OCI-LY1 (cell line): ENCODE measurements at regions not wholly inside any gene's neighbourhood (a gene's known extent, or its start where the extent isn't known, plus 50 kb on each side); places are given as distances from the start of the nearest gene placed in this dataset.

Experiments used
- H2AFZ ChIP-seq: fragments of 200-600 bp; sonication (generic), shearing (Covaris generic); 2 replicates; pipeline ENCODE4 v1.6.0; 2014; ENCODE audit warnings: antibody characterized with exemption, mild to moderate bottlenecking, low read length
- H3F3A ChIP-seq: fragments of 200-600 bp; sonication (generic), shearing (Covaris generic); 2 replicates; pipeline ENCODE4 v1.6.0; 2014; ENCODE audit warnings: mild to moderate bottlenecking, antibody characterized with exemption, low read length, moderate library complexity; ENCODE audit not compliant: insufficient read depth
- H3K27ac ChIP-seq: fragments of 200-600 bp; sonication (generic); 2 replicates; pipeline ENCODE4 v1.5.1; 2014; ENCODE audit warnings: low read length, mixed run types, mild to moderate bottlenecking, low read depth; ENCODE audit not compliant: poor library complexity, severe bottlenecking
- H3K27me3 ChIP-seq: fragments of 200-600 bp; sonication (generic); 2 replicates; pipeline ENCODE4 v1.6.0; 2014; ENCODE audit warnings: antibody characterized with exemption, mild to moderate bottlenecking, low read length, moderate library complexity; ENCODE audit not compliant: insufficient read depth
- H3K36me3 ChIP-seq: fragments of 200-600 bp; sonication (generic); 2 replicates; pipeline ENCODE4 v1.6.1; 2014; ENCODE audit warnings: mild to moderate bottlenecking, antibody characterized with exemption, low read length, moderate library complexity, mixed read lengths; ENCODE audit not compliant: insufficient read depth
- H3K4me1 ChIP-seq: fragments of 200-600 bp; sonication (generic); 2 replicates; pipeline ENCODE4 v1.5.1; 2014; ENCODE audit warnings: mild to moderate bottlenecking, low read length, moderate library complexity; ENCODE audit not compliant: insufficient read depth, severe bottlenecking
- H3K4me2 ChIP-seq: fragments of 200-600 bp; sonication (generic), shearing (Covaris generic); 2 replicates; pipeline ENCODE4 v1.6.1; 2014; ENCODE audit warnings: low read length
- H3K4me3 ChIP-seq: fragments of 200-600 bp; sonication (generic); 2 replicates; pipeline ENCODE4 v1.5.1; 2014; ENCODE audit warnings: low read length, low read depth, mild to moderate bottlenecking, mixed read lengths; ENCODE audit not compliant: poor library complexity, severe bottlenecking
- H3K79me2 ChIP-seq: fragments of 200-600 bp; shearing (Covaris generic); 2 replicates; pipeline ENCODE4 v1.6.1; 2016; ENCODE audit warnings: mixed run types, low read length, mixed read lengths; ENCODE audit not compliant: insufficient read depth
- H3K9ac ChIP-seq: fragments of 200-600 bp; sonication (generic), shearing (Covaris generic); 2 replicates; pipeline ENCODE4 v1.6.1; 2014; ENCODE audit warnings: mild to moderate bottlenecking, low read length, mixed read lengths
- H3K9me2 ChIP-seq: fragments of 200-600 bp; sonication (generic), shearing (Covaris generic); 2 replicates; pipeline ENCODE4 v1.6.1; 2014; ENCODE audit warnings: low read depth, mild to moderate bottlenecking, low read length, mixed read lengths
- H3K9me3 ChIP-seq: fragments of 200-600 bp; shearing (Covaris generic); 2 replicates; pipeline ENCODE4 v1.6.1; 2014; ENCODE audit warnings: low read length, mixed read lengths
- H4K20me1 ChIP-seq: fragments of 200-600 bp; sonication (generic), shearing (Covaris generic); 2 replicates; pipeline ENCODE4 v1.6.0; 2016; ENCODE audit warnings: mild to moderate bottlenecking, low read length; ENCODE audit not compliant: insufficient read depth
- CTCF ChIP-seq: fragments of 200-600 bp; sonication (generic), shearing (Covaris generic); IDR thresholded peaks from 2 replicates; pipeline ENCODE4 v1.5.1; 2017; ENCODE audit warnings: mild to moderate bottlenecking, antibody characterized with exemption, low read length, moderate library complexity, mixed read lengths
- EZH2 ChIP-seq: fragments of 200-600 bp; sonication (generic), shearing (Covaris generic); IDR thresholded peaks from 2 replicates; pipeline ENCODE4 v1.8.0; 2017; ENCODE audit warnings: borderline replicate concordance, mixed run types, mild to moderate bottlenecking, antibody characterized with exemption, low read length, moderate library complexity, mixed read lengths

DNA sequence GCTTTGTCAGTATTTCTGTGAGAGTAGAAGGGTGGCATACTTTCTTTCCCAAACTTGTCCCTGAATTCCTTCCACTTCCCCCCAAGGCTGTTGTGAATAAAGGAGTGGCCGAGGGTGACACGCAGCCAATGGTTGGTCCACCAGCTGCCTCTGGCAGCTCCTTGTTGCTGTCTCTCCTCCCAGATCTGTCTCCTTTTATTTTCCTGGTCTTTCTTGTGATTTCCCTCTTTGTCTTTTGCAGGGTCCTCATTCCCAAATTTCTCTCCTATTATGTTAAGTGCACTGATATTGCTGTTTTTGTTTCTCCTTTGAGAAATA is 137.5 kb upstream of the HMHB1 start:
- H4K20me1 ChIP-seq, result no peaks in the 10 kb centered on the region
- no peaks in the 10 kb centered on the region for H3F3A ChIP-seq
- no peak for TF ChIP-seq EZH2
- TF ChIP-seq CTCF, result no peak
- H3K4me1 ChIP-seq, result peaks cover 7% of the 10 kb centered on the region
- H3K27me3 ChIP-seq, result no peaks in the 10 kb centered on the region
- H3K9me2 ChIP-seq, result no peaks in the 10 kb centered on the region
- no peak overlapping the region for H3K4me2 ChIP-seq
- no peaks in the 10 kb centered on the region for H3K9me3 ChIP-seq
- H3K9ac ChIP-seq, result no peak overlapping the region
- no peaks in the 10 kb centered on the region for H3K36me3 ChIP-seq
- H2AFZ ChIP-seq, result no peak overlapping the region
- H3K79me2 ChIP-seq, result no peaks in the 10 kb centered on the region
- H3K27ac ChIP-seq, result no peak overlapping the region
- H3K4me3 ChIP-seq, result no peak overlapping the region

- no peak overlapping the region for H3K4me3 ChIP-seq
- no peaks in the 10 kb centered on the region for H3K79me2 ChIP-seq
- no peaks in the 10 kb centered on the region for H4K20me1 ChIP-seq
- no peaks in the 10 kb centered on the region for H3K9me2 ChIP-seq
- H3K36me3 ChIP-seq, result no peaks in the 10 kb centered on the region
- H3K27ac ChIP-seq, result no peak overlapping the region
- H3F3A ChIP-seq, result no peaks in the 10 kb centered on the region
- no peaks in the 10 kb centered on the region for H3K9me3 ChIP-seq
- H3K4me1 ChIP-seq, result peaks cover 7% of the 10 kb centered on the region
- H3K4me2 ChIP-seq, result no peak overlapping the region
- no peaks in the 10 kb centered on the region for H3K27me3 ChIP-seq
- no peak overlapping the region for H3K9ac ChIP-seq
- TF ChIP-seq CTCF (no peak), EZH2 (no peak)
- no peak overlapping the region for H2AFZ ChIP-seq
Measured at GRCh38 chr5:143673676-143674468, 138.1 kb upstream of the HMHB1 start.

DNA sequence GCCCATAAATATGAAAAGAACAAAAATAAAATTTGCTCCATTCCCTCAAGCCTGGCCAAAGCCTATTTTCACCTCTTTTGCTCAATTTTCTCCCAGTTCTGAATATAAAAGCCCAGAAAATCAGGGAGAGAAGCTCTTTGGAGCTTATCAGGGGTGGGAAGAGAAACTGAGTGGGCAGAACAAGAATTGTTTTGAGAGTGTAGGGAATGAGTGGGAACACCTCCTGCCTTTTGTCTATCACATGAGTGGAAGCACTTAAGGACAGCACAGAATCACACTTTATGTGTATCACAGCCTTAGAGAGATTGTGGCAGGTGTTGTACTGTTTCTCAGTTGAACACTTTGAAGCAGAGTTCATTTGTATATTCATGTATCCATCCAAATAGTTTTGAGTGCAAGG is 139.2 kb upstream of the HMHB1 start:
- TF ChIP-seq EZH2 (no peak), CTCF (no peak)
- H3K9me2 ChIP-seq, result no peaks in the 10 kb centered on the region
- no peaks in the 10 kb centered on the region for H3K79me2 ChIP-seq

More for the DNA sequence above, 139.2 kb upstream of the HMHB1 start:
- Histone ChIP-seq H3K27ac (no peak overlapping the region), H3K27me3 (no peaks in the 10 kb centered on the region), H3F3A (no peaks in the 10 kb centered on the region), H3K4me2 (no peak overlapping the region), H3K4me3 (no peak overlapping the region), H3K9me3 (no peaks in the 10 kb centered on the region), H3K4me1 (peaks cover 7% of the 10 kb centered on the region), H2AFZ (no peak overlapping the region), H3K9ac (no peak overlapping the region), H3K36me3 (no peaks in the 10 kb centered on the region), H4K20me1 (no peaks in the 10 kb centered on the region)
